HG02763 (cell line): ENCODE measurements at regions not wholly inside any gene's neighbourhood (a gene's known extent, or its start where the extent isn't known, plus 50 kb on each side); places are given as distances from the start of the nearest gene placed in this dataset.
"Not testable (repeated sequence)": the region's sequence is repeated elsewhere in the genome, so short reads cannot be mapped to it uniquely, and the experiment has no call there.

ENCODE experiments used
- ATAC-seq: cut with Tn5 transposase; IDR thresholded peaks from one replicate; pipeline ENCODE4 v1.9.1; 2021; ENCODE audit warnings: mild to moderate bottlenecking, moderate library complexity; ENCODE audit not compliant: unreplicated experiment

GRCh38 chr2:192828175-192828574 is 633.4 kb upstream of the TMEFF2 start:
- ATAC-seq, result no peak

GRCh38 chr2:192827735-192828134 is 633.0 kb upstream of the TMEFF2 start:
- no peak for ATAC-seq

GRCh38 chr2:192814376-192814775 is 619.6 kb upstream of the TMEFF2 start:
- no peak for ATAC-seq

GRCh38 chr2:192813341-192813740 is 618.6 kb upstream of the TMEFF2 start:
- no peak for ATAC-seq

- no peak for ATAC-seq
These were observed 614.4 kb upstream of the TMEFF2 start for GRCh38 chr2:192809173-192809572.

- no peak for ATAC-seq
These were observed 588.9 kb upstream of the TMEFF2 start for GRCh38 chr2:192783643-192784042.

GRCh38 chr2:192775459-192776262 is 580.9 kb upstream of the TMEFF2 start:
- ATAC-seq, result no peak

GRCh38 chr2:192775011-192775410 is 580.3 kb upstream of the TMEFF2 start:
- ATAC-seq, result no peak

- ATAC-seq, result no peak
These were observed 578.3 kb upstream of the TMEFF2 start for GRCh38 chr2:192773044-192773443.

GRCh38 chr2:192749611-192750200 is 555.0 kb upstream of the TMEFF2 start:
- no peak for ATAC-seq

GRCh38 chr2:192741889-192742288 is 547.2 kb upstream of the TMEFF2 start:
- ATAC-seq, result no peak

GRCh38 chr2:192735447-192735846 is 540.7 kb upstream of the TMEFF2 start:
- no peak for ATAC-seq

GRCh38 chr2:192729369-192729768 is 534.6 kb upstream of the TMEFF2 start:
- no peak for ATAC-seq

- no peak for ATAC-seq
These were observed 531.3 kb upstream of the TMEFF2 start for GRCh38 chr2:192725991-192726390.

- no peak for ATAC-seq
These were observed 524.9 kb upstream of the TMEFF2 start for GRCh38 chr2:192719629-192720028.

- ATAC-seq, result no peak
These were observed 523.6 kb upstream of the TMEFF2 start for GRCh38 chr2:192718340-192718739.

GRCh38 chr2:192700934-192701333 is 506.2 kb upstream of the TMEFF2 start:
- no peak for ATAC-seq

- no peak for ATAC-seq
These were observed 503.1 kb upstream of the TMEFF2 start for GRCh38 chr2:192697880-192698279.

GRCh38 chr2:192696857-192697256 is 502.1 kb upstream of the TMEFF2 start:
- ATAC-seq, result no peak

- ATAC-seq, result no peak
These were observed 492.3 kb upstream of the TMEFF2 start for GRCh38 chr2:192687015-192687414.

GRCh38 chr2:192682511-192682910 is 487.8 kb upstream of the TMEFF2 start:
- not testable (repeated sequence) for ATAC-seq

- no peak for ATAC-seq
These were observed 480.9 kb upstream of the TMEFF2 start for GRCh38 chr2:192675681-192676080.
